Inflammatory macrophage (primary cell): ENCODE measurements at regions not wholly inside any gene's neighbourhood (a gene's known extent, or its start where the extent isn't known, plus 50 kb on each side); places are given as distances from the start of the nearest gene placed in this dataset.

Source experiments
- DNase-seq, 2 donors: peaks; one replicate each; pipeline ENCODE4 v3.0.0-alpha.2; 2020 to 2022

DNA sequence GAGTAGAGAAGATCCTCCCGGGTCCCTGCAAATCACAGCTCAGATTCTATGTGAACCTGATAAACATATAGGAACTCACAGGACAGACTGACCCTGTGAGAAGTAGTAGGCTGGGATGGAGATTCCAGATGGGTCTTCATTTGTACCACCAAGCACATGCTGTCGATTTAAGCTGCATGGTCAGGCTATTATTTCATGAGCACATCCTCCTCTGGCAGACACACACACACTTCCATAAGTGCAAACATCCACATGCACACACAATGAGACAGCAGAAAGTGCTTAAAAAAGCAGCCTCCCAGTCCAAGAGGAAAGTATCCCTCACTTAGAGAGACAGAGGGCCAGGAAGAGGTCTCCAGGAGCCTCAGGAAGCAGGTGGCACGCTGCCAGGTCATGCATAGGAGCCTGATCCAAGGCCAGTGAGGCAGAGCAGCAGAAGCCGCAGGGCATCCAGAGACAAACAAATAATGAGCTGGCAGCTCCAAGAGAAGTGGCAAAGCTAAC, 131.8 kb downstream of the UNC5CL start:
- no peak for DNase-seq

DNA sequence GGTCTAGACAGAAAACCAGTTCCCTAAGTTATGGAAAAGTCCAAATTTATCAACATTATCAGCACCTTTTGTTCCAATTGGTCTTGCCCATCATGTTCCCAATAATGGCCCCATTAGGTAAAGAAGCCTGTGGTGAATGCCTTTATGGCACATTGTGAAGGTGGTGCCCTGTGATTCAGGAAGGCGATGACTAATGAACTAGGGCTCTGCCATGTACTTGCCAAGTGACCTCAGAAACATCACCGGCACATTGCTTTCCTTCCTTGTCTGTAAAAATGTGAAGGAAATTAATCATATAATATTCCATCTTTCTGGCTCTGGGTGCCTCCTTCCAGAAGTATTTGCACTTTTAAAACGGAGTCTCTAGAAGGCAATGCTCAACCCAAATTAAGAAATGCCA, 132.3 kb downstream of the UNC5CL start:
- no peak for DNase-seq

DNA sequence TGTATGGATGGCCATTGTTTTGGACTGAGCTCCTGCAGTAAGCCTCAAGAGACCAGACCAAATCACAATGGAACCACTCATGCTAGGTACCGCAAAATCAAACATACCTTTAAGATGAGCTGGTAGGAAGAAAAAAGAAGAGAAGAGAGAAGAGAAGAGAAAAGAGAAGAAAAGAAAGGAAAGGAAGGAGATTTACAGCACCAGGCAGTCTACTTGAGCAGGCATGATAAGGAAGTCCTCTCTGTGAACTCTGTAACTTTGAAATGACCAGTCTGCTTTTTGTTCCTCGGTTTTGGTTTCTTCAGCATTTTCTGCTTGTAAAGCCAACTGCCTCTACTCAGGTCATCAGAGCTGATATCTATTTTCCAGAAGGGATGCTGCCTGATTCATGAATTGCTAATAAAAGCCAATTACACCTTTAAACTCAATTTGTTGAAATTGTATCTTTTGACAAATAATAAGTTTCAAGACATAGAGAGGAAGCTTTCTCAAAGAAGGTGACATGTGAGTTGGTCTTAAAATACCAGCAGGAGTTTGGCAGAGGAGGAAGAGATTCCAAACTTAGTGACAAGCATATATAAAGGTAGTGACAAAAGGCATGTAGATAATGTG, 134.3 kb downstream of the UNC5CL start:
- DNase-seq, result no peak

DNA sequence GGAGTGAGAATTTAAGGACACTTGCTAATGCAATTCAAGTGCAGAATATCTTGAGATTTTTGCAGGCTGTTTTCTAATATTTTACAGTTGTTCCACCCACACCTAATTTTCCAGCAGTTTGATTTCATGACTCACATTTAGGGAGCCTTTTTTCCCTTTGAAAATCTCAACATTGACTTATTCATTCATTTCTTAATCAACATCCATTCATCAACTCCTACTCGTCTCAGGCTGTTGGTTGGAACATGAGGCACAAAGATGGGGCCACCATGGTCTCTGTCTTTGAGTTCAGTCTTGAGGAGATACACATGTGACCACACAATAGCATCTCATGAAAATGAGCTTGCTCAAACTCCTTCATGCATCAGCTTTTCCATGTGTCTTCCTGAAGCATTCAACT, 135.6 kb downstream of the UNC5CL start:
- DNase-seq, result no peak

DNA sequence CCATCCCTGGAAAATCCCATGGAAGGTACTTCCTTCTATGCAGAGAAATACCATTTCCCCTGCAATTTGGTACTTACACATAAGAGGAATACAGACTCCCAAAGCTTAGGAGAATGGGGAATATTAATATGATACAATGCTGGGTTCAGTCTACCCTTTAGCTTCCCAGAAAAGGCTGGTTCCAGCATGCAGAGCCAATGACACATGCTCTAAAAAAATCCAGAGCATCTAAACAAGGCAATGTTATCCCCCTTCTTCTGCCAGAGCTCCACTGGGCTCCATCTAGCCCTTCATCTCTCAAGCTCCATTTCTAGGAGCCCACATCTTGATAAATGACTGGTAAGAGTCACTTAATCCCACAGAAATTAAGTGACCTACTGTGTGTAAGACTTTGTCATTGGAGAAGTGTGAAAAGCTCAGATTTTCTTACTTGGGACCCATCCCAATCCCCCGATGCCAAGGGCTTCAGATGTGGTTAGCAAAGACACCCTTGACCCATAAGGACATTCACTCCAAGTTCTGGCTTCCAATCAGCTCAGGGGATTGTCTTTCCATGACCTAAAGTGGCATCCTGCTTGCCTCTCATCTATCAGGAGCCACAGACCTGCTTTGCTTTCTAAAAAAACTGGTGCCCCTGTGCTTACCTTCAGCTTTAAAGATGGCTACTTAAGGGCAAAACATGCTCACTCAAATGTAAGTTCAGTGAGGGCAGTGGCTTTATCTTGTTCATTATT, 137.5 kb downstream of the UNC5CL start:
- DNase-seq, result no peak

DNA sequence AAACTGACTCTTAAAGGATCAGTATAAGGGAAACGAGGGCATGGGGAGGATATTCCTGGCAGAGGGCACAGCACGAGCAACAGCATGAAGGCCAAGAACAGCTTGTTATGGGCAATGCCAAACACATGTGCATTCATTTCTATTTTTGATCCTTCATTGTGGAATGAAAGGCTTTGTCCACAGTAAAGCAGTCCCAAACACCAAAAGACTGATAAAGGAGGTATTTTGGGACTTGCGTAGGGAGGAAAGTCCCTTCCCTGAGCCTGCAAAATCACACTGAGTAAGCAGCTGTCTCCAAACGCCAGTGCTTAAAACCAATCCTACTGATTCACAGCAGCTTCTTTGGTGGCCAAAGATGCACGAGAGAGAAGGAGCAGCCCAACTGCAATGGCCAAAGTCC, 138.2 kb downstream of the UNC5CL start:
- no peak for DNase-seq

DNA sequence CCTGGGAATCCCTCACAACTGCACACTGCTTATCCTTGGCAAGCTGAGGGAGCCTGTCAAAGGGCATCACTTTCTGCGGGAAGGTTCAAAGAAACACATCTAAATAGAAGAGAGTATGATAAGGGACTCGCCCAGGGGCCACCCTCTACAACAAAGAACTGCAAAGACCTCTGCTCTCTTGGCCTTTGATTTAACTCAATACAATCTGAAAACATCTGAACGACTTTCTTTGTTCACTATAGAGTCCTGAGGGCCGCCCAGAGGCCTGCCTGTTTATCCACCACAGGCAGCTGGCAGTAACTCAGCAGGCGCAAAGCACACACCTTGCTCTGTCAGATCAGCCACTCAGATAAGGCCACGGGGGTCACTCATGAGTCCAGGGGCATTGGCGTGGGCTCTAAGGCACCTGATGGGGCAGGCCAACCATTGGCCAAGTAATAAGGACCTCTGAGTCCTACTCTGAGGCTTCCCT, 139.3 kb downstream of the UNC5CL start:
- DNase-seq, result no peak

DNA sequence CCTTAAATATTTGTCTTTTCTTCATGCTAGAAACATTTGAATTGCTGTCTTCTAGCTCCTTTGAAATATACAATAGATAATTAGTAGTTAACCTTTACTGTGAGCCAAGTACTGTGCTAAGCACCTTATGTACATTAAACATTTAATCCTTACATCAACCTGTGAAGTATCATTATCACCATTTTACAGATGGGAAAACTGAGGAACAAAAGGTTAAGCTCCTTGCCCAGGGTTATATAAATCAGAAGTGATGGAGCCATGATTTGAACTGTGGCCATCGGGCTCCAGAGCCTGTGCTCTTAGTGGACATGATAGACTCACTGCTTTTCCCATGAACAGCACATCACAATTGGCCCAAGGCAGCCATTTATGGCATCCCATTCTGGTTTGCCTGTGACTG, 140.9 kb downstream of the UNC5CL start:
- no peak for DNase-seq

DNA sequence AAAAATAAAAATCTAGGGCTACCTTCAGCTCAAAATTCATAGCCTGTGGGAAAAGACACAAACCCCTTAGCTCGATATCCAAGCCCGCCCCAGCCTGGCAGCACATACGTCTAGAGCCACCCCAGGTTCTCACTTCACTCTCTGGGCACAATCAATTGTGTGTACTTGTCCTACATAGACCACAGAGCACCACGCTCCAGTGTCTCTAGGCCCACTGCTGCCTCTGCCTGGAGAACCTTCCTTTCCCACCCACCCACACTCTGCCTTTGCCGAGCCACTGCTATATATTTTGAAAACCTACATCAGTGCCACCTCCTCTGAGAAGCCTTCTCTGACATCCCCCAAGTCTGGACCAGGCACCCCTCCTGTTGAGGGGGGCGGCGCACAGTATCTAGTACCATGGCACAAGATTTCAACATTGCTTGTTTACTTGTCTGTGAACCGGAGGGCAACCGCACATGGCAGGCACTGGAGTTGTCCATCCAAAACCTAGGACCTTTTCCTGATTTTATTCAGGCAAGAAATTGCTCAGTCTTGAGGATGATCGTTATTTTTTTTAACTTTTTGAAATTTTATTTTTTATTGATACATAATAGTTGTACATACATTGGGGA, 141.5 kb downstream of the UNC5CL start:
- no peak for DNase-seq

DNA sequence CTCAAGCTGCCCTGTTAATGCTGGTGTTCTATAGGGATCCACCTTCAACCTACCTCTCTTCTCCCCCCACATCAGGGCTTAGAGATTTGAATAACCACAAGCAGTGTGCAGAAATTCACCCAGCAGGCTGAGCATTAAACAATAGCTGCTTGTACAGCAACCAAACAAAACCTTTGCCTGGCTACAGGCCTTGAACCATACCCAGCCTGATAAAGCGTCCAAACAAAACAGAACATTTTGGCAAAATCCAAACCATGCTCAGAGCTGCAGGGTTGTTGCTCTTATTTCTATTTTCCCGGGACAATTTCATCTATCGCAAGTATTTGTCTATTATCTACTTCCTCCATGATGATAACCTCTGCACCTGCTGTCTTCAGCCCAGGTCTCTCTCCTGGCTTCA, 142.3 kb downstream of the UNC5CL start:
- DNase-seq, result no peak

DNA sequence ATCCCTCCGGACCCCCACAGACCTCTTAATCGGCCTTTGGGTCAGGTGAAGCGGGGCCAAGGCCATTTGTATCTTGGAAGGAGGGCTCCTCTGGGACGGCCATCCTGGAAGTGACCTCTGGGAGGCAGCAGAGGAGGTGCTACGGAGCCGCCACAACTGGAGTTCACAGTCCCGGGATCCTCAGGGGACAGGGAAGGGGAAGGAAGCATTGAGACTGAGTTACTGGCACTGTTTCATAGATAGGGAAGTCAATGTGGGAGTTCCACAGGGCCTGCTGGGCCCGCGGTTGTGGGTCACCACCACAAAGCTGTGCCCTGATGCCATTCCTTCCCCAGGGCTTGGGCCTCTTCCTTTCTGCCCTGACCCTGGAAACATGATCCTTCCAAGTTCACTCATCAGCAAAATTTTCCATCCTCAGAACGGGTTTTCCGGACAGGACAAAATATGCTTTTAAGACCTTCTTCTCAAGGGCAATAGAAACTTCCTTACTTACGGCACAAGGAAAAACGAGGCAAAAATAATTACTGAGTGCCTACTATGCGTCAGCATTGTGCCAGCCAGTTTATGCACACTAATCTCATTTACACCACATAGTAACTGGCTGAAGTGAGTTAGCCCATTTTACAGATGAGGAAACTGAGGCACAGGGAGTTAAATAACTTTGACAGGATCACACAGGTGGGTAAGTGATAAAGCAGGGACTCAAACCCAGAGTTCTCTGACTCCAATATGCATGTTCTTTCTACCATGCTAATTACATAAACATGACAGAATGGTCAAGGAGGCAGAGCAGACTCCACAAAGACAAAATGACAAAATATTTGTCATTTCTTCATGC, 143.8 kb downstream of the UNC5CL start:
- DNase-seq, result peak; percentile 52 to 70

DNA sequence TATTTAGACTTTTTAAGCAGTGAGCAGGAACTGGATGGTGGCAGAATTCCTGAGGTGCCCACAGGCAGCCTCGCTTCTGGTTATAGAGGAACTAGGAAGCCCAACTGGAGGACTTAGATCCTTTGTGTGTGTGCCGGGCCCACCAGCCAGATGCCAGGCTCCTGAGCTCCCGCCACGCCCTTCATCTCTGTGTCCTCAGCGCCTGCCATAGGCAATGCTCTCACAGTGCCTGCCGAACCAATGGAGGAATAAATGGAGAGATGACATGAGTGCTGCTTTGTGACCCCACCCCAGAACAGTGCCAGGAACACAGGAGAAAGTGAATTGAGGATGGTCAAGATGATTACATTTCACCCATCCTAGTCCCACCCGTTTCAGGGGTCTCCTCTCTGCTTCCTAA, 146.0 kb downstream of the UNC5CL start:
- no peak for DNase-seq

DNA sequence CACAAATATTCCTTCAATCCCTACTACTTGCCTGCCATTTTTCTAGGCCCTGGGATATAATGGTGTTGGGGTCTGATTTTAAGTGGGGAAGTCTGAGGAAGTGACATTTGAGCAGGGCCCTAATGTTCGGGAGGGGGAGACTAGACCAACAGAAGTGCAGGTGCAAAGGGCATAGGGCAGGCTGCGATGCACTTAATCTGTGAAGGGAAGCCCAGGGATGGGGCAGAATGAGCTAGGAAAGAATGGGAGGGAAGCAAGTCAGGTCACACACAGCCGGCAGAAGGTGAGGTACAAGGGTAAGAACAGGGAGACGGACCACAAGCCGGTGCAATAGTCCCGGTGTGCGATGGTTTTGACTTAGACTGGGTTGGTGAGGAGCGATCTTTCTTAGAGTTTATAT, 146.8 kb downstream of the UNC5CL start:
- DNase-seq, result no peak

DNA sequence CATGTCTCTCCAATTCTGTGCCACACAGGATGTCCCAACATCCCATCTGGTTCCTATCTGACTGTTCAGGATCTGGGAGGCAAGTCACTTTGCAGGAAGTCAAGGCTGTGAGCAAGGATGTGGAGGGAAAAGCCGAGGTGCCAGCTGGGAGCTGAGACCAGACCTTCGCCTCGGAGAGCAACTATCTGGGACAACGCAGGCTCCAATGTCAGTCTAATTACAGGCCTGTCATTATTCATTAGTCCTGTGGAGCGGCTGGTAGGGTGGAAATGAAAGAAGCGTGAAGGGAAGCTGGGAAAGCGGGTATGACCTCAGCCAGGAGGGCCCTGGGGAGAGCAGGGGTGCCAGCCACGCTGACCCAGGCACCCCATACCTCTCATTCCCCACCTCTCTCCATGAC, 147.3 kb downstream of the UNC5CL start:
- no peak for DNase-seq

DNA sequence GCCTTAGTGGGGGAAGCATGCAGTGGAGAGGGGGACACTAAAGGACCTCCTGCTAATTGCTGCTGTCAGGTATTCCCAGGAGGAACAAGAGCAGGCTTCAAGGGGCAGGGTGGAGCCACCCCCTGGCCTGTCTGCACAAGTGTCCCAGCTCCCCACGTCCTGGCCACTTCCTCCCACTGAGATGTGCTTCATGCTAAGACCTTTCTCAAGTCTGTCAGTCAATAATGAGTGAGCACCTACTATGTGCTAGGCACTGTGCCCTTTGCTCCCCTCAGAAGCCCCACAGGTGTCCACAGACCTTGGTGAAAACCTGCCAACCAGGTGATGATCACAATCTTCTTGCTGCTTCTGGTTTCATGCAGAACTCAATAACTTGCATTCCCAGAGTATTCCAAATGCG, 147.9 kb downstream of the UNC5CL start:
- DNase-seq, result no peak

DNA sequence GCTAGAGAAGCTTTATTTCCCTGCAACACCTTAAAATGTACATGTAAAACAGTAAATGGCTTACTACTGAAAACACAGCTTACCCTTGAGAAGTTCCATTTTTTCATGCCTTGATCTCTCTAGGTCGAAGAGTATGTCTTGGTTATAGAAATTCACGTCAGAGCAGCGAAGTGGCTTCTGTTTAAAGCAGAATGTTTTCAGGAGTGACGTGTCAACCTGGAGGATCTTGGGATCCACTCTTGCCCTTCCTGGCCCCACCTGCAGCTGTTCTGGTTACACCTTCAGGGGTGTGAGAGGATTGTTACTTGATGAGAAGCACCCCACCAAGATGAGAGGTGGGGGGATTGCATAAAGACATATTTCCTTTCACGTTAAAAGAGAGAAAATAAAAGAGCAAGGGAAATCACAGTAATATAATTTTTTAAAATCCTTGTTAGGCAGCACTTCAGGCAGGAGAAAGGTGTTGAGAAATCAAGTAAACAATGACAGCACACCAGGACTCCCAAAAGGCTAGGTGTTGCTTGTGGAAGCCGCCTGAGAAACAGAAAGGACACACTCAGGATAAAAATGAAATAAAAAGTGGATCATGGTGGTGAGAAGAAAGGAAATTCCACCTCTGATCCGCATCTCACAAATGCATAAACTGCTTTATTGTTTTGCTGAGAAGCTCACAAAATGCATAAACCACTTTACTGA, 149.7 kb downstream of the UNC5CL start:
- no peak for DNase-seq

DNA sequence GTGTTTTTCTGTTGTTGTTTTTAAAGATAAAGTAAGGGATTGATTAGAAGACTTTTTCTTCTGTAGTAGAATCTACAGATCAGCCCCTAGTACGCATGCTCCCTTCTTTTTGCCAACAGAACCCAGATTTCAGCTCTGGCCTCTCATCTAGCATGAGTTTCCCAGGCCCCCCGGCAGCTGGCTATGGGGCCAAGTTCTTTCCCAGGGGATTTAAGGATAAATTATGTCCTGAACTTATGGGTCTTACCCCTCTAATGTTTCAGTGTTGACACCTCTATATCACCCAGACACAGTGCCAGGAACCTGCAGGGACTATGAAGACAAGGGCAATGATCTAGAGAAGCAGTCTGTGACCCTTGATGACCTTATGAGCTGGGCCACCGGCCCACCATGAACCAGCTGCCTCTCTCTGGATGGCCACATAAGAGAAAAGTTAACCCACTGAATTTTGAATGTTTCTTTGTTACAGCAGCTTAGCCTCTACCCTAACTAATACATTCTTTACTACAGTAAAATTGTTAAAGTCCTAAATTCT, 150.5 kb downstream of the UNC5CL start:
- no peak for DNase-seq

DNA sequence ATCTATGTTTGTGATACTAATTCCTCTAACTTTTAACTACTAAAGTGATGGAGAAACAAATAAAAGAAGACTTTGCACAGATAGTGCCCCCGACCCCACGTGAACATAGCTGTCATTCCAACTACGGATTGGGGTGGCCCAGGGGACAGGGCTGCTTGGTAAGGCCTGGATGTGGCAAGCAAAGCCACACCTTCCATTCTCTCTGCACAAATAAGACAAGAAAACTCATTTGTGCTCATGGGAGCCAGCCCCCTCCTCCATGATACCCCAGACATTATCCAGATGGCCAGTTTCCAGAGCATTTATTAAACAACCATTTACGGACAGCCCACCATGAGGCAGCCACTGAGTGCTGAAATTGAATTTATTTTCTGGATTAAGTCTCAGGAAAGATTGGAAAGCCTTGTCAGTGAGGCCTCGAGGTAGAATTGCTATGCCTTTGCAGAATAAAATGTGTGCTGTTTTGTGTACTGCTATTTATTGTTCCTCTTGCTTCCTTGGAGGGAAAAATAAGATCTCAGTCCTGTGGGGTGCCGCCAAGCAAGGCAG, 151.2 kb downstream of the UNC5CL start:
- DNase-seq, result no peak

DNA sequence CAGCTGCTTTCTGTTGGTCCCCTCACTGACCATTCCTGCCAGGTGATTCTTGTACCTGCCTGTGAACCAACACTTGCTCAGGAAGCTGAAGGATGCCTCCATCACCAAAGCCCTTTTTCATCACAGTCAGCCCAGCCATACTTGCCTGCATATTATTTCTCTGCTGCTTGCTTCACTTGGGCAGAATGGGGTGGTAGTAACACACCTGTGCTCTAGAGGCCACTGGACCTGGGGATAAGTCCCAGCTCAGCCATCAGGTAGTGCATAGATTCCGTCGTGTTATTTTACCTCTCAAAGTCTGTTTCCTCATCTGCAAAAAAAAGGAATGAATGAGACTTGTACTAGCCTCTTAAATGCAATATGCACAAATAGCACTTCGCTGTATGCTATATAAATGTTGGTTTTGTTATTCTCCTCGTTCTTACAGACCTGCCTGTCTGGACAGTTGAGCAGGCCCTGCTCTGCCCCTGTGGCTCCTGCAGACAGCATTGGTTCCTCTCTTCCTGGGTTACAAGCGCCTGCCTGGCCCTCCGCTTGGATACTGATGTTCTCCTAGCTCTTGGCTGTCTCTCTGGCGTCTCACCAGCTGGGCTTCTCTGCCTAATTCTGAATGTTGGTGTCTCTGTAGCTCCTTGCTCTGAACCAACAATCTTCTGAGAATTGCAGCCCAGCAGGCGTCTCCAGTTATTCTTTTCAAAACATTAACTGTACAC, 151.8 kb downstream of the UNC5CL start:
- no peak for DNase-seq

DNA sequence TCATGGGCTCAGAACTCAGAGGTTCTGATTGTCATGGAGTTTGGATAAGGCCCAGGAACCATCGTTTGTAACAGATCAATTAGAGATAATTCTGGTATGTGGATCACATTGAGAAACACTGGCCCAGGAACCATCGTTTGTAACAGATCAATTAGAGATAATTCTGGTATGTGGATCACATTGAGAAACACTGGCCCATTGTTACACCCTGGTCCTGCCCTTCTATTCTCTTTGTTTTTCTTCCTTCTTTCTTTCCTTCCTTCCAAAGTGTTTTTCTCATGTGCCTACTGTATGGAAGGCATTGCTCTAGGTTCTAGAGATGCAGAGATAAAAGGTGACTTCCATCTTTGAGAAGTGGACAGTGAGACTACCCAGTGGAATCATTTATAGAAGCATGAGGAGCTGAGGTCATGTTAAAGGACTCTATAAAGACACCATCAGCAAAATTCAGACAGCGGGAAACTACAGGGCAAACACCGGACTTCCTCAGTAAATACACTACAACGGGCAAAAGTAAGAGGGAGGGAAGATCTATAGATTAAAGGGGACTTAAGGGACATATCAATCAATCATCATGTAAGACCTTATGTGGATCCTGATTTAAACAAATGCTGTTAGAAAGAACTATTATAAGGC, 153.8 kb downstream of the UNC5CL start:
- DNase-seq, result no peak
